ENCODE measurements at regions not wholly inside any gene's neighbourhood (a gene's known extent, or its start where the extent isn't known, plus 50 kb on each side); places are given as distances from the start of the nearest gene placed in this dataset.
"Not testable (repeated sequence)": the region's sequence is repeated elsewhere in the genome, so short reads cannot be mapped to it uniquely, and the experiment has no call there.

GRCh38 chr10:4231439-4231838 is 446.4 kb upstream of the KLF6 start:
- Histone ChIP-seq H3K27me3 (no peaks in the 10 kb centered on the region), H3K4me3 (no peak overlapping the region), H3K27ac (no peak overlapping the region), H3K9me3 (replicated peaks) (no peaks in the 10 kb centered on the region), H3K4me1 (no peaks in the 10 kb centered on the region), H3K36me3 (no peaks in the 10 kb centered on the region)
- no peak for DNase-seq

GRCh38 chr10:4230036-4230435 is 445.0 kb upstream of the KLF6 start:
- H3K36me3 ChIP-seq, result no peaks in the 10 kb centered on the region
- no peak overlapping the region for H3K27ac ChIP-seq
- no peaks in the 10 kb centered on the region for H3K27me3 ChIP-seq
- H3K4me3 ChIP-seq, result no peak overlapping the region
- no peaks in the 10 kb centered on the region for H3K9me3 ChIP-seq (replicated peaks)
- DNase-seq, result no peak
- no peaks in the 10 kb centered on the region for H3K4me1 ChIP-seq

- H3K36me3 ChIP-seq, result no peaks in the 10 kb centered on the region
- DNase-seq, result no peak
- no peak overlapping the region for H3K27ac ChIP-seq
- no peaks in the 10 kb centered on the region for H3K9me3 ChIP-seq (replicated peaks)
- H3K4me3 ChIP-seq, result no peak overlapping the region
- H3K27me3 ChIP-seq, result no peaks in the 10 kb centered on the region
- H3K4me1 ChIP-seq, result no peaks in the 10 kb centered on the region
Observed at GRCh38 chr10:4229106-4229505, 444.1 kb upstream of the KLF6 start.

GRCh38 chr10:4227586-4227985 is 442.6 kb upstream of the KLF6 start:
- H3K4me1 ChIP-seq, result no peaks in the 10 kb centered on the region
- no peaks in the 10 kb centered on the region for H3K36me3 ChIP-seq
- no peaks in the 10 kb centered on the region for H3K9me3 ChIP-seq (replicated peaks)
- no peak overlapping the region for H3K27ac ChIP-seq
- no peak overlapping the region for H3K4me3 ChIP-seq
- no peaks in the 10 kb centered on the region for H3K27me3 ChIP-seq
- DNase-seq, result no peak

GRCh38 chr10:4226941-4227540 is 442.0 kb upstream of the KLF6 start:
- no peak overlapping the region for H3K27ac ChIP-seq
- H3K4me3 ChIP-seq, result no peak overlapping the region
- no peaks in the 10 kb centered on the region for H3K4me1 ChIP-seq
- no peaks in the 10 kb centered on the region for H3K36me3 ChIP-seq
- H3K27me3 ChIP-seq, result no peaks in the 10 kb centered on the region
- no peaks in the 10 kb centered on the region for H3K9me3 ChIP-seq (replicated peaks)
- no peak for DNase-seq

GRCh38 chr10:4224178-4224577 is 439.2 kb upstream of the KLF6 start:
- Histone ChIP-seq H3K36me3 (no peaks in the 10 kb centered on the region), H3K4me1 (no peaks in the 10 kb centered on the region), H3K9me3 (replicated peaks) (no peaks in the 10 kb centered on the region), H3K27me3 (no peaks in the 10 kb centered on the region), H3K4me3 (no peak overlapping the region), H3K27ac (no peak overlapping the region)
- DNase-seq, result no peak

- peak in 1 of 2 experiments; percentile 3 for DNase-seq
- H3K27me3 ChIP-seq; H3K36me3 ChIP-seq; H3K9me3 ChIP-seq (replicated peaks); H3K4me3 ChIP-seq; H3K27ac ChIP-seq; H3K4me1 ChIP-seq: not testable (repeated sequence)
Observed at GRCh38 chr10:4221310-4221709, 436.3 kb upstream of the KLF6 start.

GRCh38 chr10:4219901-4220300 is 434.9 kb upstream of the KLF6 start:
- Histone ChIP-seq H3K27ac (no peak overlapping the region), H3K27me3 (no peaks in the 10 kb centered on the region), H3K4me1 (no peaks in the 10 kb centered on the region), H3K36me3 (no peaks in the 10 kb centered on the region), H3K9me3 (replicated peaks) (no peaks in the 10 kb centered on the region), H3K4me3 (no peak overlapping the region)
- DNase-seq, result no peak

GRCh38 chr10:4217653-4218052 is 432.6 kb upstream of the KLF6 start:
- Histone ChIP-seq H3K27ac (no peak overlapping the region), H3K36me3 (no peaks in the 10 kb centered on the region), H3K27me3 (no peaks in the 10 kb centered on the region), H3K4me1 (no peaks in the 10 kb centered on the region), H3K9me3 (replicated peaks) (no peaks in the 10 kb centered on the region), H3K4me3 (no peak overlapping the region)
- no peak for DNase-seq

- Histone ChIP-seq H3K4me3 (no peak overlapping the region), H3K9me3 (replicated peaks) (no peaks in the 10 kb centered on the region), H3K27ac (no peak overlapping the region), H3K27me3 (no peaks in the 10 kb centered on the region), H3K36me3 (no peaks in the 10 kb centered on the region), H3K4me1 (no peaks in the 10 kb centered on the region)
- no peak for DNase-seq
Observed at GRCh38 chr10:4217187-4217586, 432.2 kb upstream of the KLF6 start.

- no peak overlapping the region for H3K27ac ChIP-seq
- DNase-seq, result no peak
- no peak overlapping the region for H3K4me3 ChIP-seq
- no peaks in the 10 kb centered on the region for H3K9me3 ChIP-seq (replicated peaks)
- H3K27me3 ChIP-seq, result no peaks in the 10 kb centered on the region
- no peaks in the 10 kb centered on the region for H3K4me1 ChIP-seq
- H3K36me3 ChIP-seq, result no peaks in the 10 kb centered on the region
Observed at GRCh38 chr10:4216726-4217125, 431.7 kb upstream of the KLF6 start.

- no peaks in the 10 kb centered on the region for H3K4me1 ChIP-seq
- DNase-seq, result no peak
- no peak overlapping the region for H3K27ac ChIP-seq
Observed at GRCh38 chr10:4215963-4216575, 431.1 kb upstream of the KLF6 start.

GRCh38 chr10:4215485-4215884 is 430.5 kb upstream of the KLF6 start:
- Histone ChIP-seq H3K4me3 (no peak overlapping the region), H3K27ac (no peak overlapping the region)

More at GRCh38 chr10:4215963-4216575, 431.1 kb upstream of the KLF6 start:
- Histone ChIP-seq H3K36me3 (no peaks in the 10 kb centered on the region), H3K9me3 (replicated peaks) (no peaks in the 10 kb centered on the region), H3K27me3 (no peaks in the 10 kb centered on the region), H3K4me3 (no peak overlapping the region)

GRCh38 chr10:4214908-4215307 is 429.9 kb upstream of the KLF6 start:
- Histone ChIP-seq H3K4me3 (no peak overlapping the region), H3K4me1 (no peaks in the 10 kb centered on the region), H3K27ac (no peak overlapping the region), H3K27me3 (no peaks in the 10 kb centered on the region), H3K9me3 (replicated peaks) (no peaks in the 10 kb centered on the region), H3K36me3 (no peaks in the 10 kb centered on the region)
- no peak for DNase-seq

More at GRCh38 chr10:4215485-4215884, 430.5 kb upstream of the KLF6 start:
- DNase-seq, result no peak
- no peaks in the 10 kb centered on the region for H3K27me3 ChIP-seq
- no peaks in the 10 kb centered on the region for H3K9me3 ChIP-seq (replicated peaks)
- H3K4me1 ChIP-seq, result no peaks in the 10 kb centered on the region
- H3K36me3 ChIP-seq, result no peaks in the 10 kb centered on the region

- H3K36me3 ChIP-seq, result no peaks in the 10 kb centered on the region
- no peaks in the 10 kb centered on the region for H3K27me3 ChIP-seq
- DNase-seq, result no peak
- H3K27ac ChIP-seq, result no peak overlapping the region
- no peaks in the 10 kb centered on the region for H3K9me3 ChIP-seq (replicated peaks)
- no peaks in the 10 kb centered on the region for H3K4me1 ChIP-seq
- H3K4me3 ChIP-seq, result no peak overlapping the region
Observed at GRCh38 chr10:4213441-4213840, 428.4 kb upstream of the KLF6 start.

- Histone ChIP-seq H3K36me3 (no peaks in the 10 kb centered on the region), H3K4me1 (no peaks in the 10 kb centered on the region), H3K9me3 (replicated peaks) (no peaks in the 10 kb centered on the region), H3K27me3 (no peaks in the 10 kb centered on the region), H3K27ac (no peak overlapping the region), H3K4me3 (no peak overlapping the region)
- no peak for DNase-seq
Observed at GRCh38 chr10:4212111-4212630, 427.2 kb upstream of the KLF6 start.
